ENCODE measurements at regions not wholly inside any gene's neighbourhood (a gene's known extent, or its start where the extent isn't known, plus 50 kb on each side); places are given as distances from the start of the nearest gene placed in this dataset.
"Not testable (repeated sequence)": the region's sequence is repeated elsewhere in the genome, so short reads cannot be mapped to it uniquely, and the experiment has no call there.

DNA sequence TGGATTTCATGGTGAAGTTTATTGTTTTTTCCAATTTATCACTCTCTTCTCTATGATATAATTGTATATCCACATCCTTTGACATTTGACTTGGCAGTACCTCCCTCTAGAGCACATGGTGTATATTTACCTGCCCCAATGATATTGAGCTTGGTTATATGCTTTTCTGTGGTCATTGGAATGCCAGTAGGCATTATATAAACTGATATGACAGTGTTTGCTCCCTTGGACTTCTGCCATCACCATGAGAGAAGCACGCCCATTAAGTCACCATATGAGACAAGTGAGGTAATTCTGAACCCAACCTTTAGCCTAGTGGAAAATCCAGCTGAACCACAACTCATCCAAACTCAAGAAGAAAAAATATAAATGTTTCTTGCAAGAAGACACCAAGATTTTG is 2761.5 kb downstream of the ARAP2 start:
- no peaks in the 10 kb centered on the region for H3K36me3 ChIP-seq (ENCODE audit: control insufficient read depth, insufficient read depth, low read length)
- DNase-seq (ENCODE audit: low read depth), result no peak
- TF ChIP-seq, protein P1, sequence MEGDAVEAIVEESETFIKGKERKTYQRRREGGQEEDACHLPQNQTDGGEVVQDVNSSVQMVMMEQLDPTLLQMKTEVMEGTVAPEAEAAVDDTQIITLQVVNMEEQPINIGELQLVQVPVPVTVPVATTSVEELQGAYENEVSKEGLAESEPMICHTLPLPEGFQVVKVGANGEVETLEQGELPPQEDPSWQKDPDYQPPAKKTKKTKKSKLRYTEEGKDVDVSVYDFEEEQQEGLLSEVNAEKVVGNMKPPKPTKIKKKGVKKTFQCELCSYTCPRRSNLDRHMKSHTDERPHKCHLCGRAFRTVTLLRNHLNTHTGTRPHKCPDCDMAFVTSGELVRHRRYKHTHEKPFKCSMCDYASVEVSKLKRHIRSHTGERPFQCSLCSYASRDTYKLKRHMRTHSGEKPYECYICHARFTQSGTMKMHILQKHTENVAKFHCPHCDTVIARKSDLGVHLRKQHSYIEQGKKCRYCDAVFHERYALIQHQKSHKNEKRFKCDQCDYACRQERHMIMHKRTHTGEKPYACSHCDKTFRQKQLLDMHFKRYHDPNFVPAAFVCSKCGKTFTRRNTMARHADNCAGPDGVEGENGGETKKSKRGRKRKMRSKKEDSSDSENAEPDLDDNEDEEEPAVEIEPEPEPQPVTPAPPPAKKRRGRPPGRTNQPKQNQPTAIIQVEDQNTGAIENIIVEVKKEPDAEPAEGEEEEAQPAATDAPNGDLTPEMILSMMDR (IDR thresholded peaks at IDR 0.05; ENCODE audit: insufficient read depth, low read length, poor library complexity, severe bottlenecking), result no peak
- H3K4me3 ChIP-seq (ENCODE audit: low read depth, low read length), result no peak overlapping the region
- H3K27me3 ChIP-seq (ENCODE audit: control insufficient read depth, insufficient read depth, low read length), result no peaks in the 10 kb centered on the region

DNA sequence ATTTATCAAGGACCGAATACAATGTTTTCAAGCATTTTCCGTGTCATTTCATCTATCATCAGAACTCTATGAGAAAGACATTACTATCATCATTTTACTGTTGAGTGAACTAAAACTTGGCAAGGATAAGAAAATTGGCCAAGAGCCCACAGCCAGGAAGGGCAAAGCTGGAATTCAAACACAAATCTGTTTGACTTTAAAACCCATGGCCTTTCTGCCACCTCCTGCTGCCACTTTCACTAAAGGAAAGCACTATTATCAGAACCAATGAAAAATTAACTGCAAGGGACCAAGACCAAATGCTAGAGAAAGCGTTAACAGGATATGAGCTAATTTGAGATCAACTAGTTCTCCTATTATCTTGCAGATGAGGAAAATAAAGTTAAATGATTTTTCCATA is 2759.2 kb downstream of the ARAP2 start:
- TF ChIP-seq, protein P1 (IDR thresholded peaks at IDR 0.05; ENCODE audit: insufficient read depth, low read length, poor library complexity, severe bottlenecking), result no peak
- H3K27me3 ChIP-seq (ENCODE audit: control insufficient read depth, insufficient read depth, low read length), result no peaks in the 10 kb centered on the region
- DNase-seq (ENCODE audit: low read depth), result no peak
- no peak overlapping the region for H3K4me3 ChIP-seq (ENCODE audit: low read depth, low read length)
- H3K36me3 ChIP-seq (ENCODE audit: control insufficient read depth, insufficient read depth, low read length), result no peaks in the 10 kb centered on the region

DNA sequence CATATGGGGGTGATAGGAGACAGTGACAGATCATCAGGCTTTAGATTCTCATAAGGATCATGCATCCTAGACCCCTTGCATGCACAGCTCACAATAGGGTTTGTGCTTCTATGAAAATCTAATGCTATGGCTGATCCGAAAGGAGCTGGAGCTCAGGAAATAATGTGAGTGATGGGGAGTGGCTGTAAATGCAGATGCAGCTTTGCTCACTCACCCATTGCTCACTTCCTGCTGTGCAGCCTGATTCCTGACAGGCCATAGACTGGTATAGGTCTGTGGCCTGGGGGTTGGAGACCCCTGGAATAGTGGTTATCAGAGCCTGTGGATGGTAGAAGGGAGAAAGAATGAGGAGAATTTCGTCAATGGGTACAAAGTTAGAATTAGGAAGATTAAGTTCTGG is 2751.1 kb downstream of the ARAP2 start:
- H3K36me3 ChIP-seq (ENCODE audit: control insufficient read depth, insufficient read depth, low read length), result no peaks in the 10 kb centered on the region
- TF ChIP-seq, protein P1 (IDR thresholded peaks at IDR 0.05; ENCODE audit: insufficient read depth, low read length, poor library complexity, severe bottlenecking), result no peak
- H3K27me3 ChIP-seq (ENCODE audit: control insufficient read depth, insufficient read depth, low read length), result no peaks in the 10 kb centered on the region
- H3K4me3 ChIP-seq (ENCODE audit: low read depth, low read length), result no peak overlapping the region
- DNase-seq (ENCODE audit: low read depth), result no peak

DNA sequence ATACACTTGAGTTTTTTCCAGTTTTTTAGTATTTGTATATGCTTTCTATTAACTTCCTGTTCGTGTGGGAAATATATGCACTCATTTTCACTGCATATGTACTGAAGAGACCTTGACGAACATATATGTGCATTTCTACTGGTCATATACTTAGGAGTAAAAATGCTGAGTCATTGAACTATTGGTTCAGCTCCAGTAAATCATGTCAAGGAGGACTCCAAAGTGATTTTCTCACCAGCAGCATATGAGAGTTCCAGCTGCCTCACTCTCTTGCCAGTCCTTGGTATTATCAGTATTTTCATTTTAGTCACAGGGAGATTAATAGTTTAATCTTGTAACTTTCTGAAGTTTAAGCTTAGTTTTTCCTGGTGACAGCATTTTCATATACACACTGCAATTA is 2750.2 kb downstream of the ARAP2 start:
- Histone ChIP-seq H3K36me3 (ENCODE audit: control insufficient read depth, insufficient read depth, low read length) (no peaks in the 10 kb centered on the region), H3K4me3 (ENCODE audit: low read depth, low read length) (no peak overlapping the region), H3K27me3 (ENCODE audit: control insufficient read depth, insufficient read depth, low read length) (no peaks in the 10 kb centered on the region)
- no peak for DNase-seq (ENCODE audit: low read depth)
- TF ChIP-seq, protein P1 (IDR thresholded peaks at IDR 0.05; ENCODE audit: insufficient read depth, low read length, poor library complexity, severe bottlenecking), result no peak

GRCh38 chr4:33501587-33501986 is 2742.7 kb downstream of the ARAP2 start:
- DNase-seq (ENCODE audit: low read depth); H3K27me3 ChIP-seq (ENCODE audit: control insufficient read depth, insufficient read depth, low read length); H3K4me3 ChIP-seq (ENCODE audit: low read depth, low read length); H3K36me3 ChIP-seq (ENCODE audit: control insufficient read depth, insufficient read depth, low read length): not testable (repeated sequence)

DNA sequence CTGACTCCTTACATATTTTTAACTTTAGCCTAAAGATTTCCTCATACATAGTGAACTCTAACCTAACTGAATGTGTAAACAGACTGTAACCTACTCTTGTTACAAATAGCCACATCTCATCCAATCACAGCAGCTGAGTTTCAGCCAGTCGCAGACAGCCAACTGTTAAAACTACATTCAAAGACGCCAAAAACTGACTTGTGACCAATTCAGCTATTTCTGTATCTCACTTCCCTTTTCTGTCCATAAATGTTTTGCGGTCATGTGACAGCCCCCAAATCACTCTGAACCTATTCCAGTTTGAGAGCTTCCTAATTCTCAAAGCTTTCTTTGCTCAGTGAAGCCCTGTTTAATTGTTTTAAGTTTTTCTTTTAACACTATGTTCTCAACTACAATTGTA is 2731.9 kb downstream of the ARAP2 start:
- no peak overlapping the region for H3K4me3 ChIP-seq (ENCODE audit: low read depth, low read length)
- no peak for DNase-seq (ENCODE audit: low read depth)
- H3K27me3 ChIP-seq (ENCODE audit: control insufficient read depth, insufficient read depth, low read length), result no peaks in the 10 kb centered on the region
- TF ChIP-seq, protein P1 (IDR thresholded peaks at IDR 0.05; ENCODE audit: insufficient read depth, low read length, poor library complexity, severe bottlenecking), result no peak
- no peaks in the 10 kb centered on the region for H3K36me3 ChIP-seq (ENCODE audit: control insufficient read depth, insufficient read depth, low read length)

All from kidney epithelial cell (primary cell).